Activated T-cell treated with anti-CD3 and anti-CD28 coated beads, Interleukin-2, amount 50 U/mL, for 4 hours (primary cell): ENCODE measurements at regions not wholly inside any gene's neighbourhood (a gene's known extent, or its start where the extent isn't known, plus 50 kb on each side); places are given as distances from the start of the nearest gene placed in this dataset.
A peak's percentile ranks its signal among the peaks of the same experiment; 100 is the strongest.

Experiments used
- ATAC-seq, 2 donors: fragments of 200-7000 bp; cut with Tn5 transposase; one replicate each; pipeline ENCODE4 v1.10.0; 2021
- DNase-seq: peaks from one replicate; pipeline ENCODE4 v3.0.0-alpha.2; 2020
- H3K27me3 Mint-ChIP-seq: one replicate; pipeline ENCODE4 v1.8.0; 2021; ENCODE audit warnings: low read depth, mixed read lengths
- H3K36me3 Mint-ChIP-seq: one replicate; pipeline ENCODE4 v1.8.0; 2022; ENCODE audit warnings: mixed read lengths; ENCODE audit not compliant: insufficient read depth
- H3K4me1 Mint-ChIP-seq: one replicate; pipeline ENCODE4 v1.8.0; 2021; ENCODE audit warnings: low read depth, mixed read lengths
- H3K4me3 Mint-ChIP-seq: one replicate; pipeline ENCODE4 v1.8.0; 2021; ENCODE audit warnings: mild to moderate bottlenecking, moderate library complexity, mixed read lengths
- H3K9me3 Mint-ChIP-seq: one replicate; pipeline ENCODE4 v1.8.0; 2021; ENCODE audit warnings: mixed read lengths

GRCh38 chr1:170252851-170253579 is 107.3 kb downstream of the NTMT2 start:
- Mint-ChIP-seq H3K4me3 (no peak overlapping the region), H3K9me3 (no peaks in the 10 kb centered on the region), H3K36me3 (no peaks in the 10 kb centered on the region), H3K27me3 (no peaks in the 10 kb centered on the region), H3K4me1 (no peaks in the 10 kb centered on the region)
- ATAC-seq = peak in 1 of 2 donors; percentile 23
- DNase-seq = no peak

- Mint-ChIP-seq H3K4me1 (no peaks in the 10 kb centered on the region), H3K36me3 (no peaks in the 10 kb centered on the region), H3K9me3 (no peaks in the 10 kb centered on the region), H3K27me3 (peaks cover 3% of the 10 kb centered on the region), H3K4me3 (no peak overlapping the region)
- no peak for ATAC-seq
- no peak for DNase-seq
Measured at GRCh38 chr1:170254371-170254770, 108.6 kb downstream of the NTMT2 start.

- Mint-ChIP-seq H3K4me1 (no peaks in the 10 kb centered on the region), H3K36me3 (no peaks in the 10 kb centered on the region), H3K9me3 (no peaks in the 10 kb centered on the region), H3K27me3 (peaks cover 11% of the 10 kb centered on the region), H3K4me3 (no peak overlapping the region)
- ATAC-seq (no peak), DNase-seq (no peak)
Measured at GRCh38 chr1:170261669-170262068, 115.9 kb downstream of the NTMT2 start.

GRCh38 chr1:170262276-170262939 is 116.6 kb downstream of the NTMT2 start:
- Mint-ChIP-seq H3K27me3 (peaks cover 11% of the 10 kb centered on the region), H3K4me1 (no peaks in the 10 kb centered on the region), H3K4me3 (no peak overlapping the region), H3K36me3 (no peaks in the 10 kb centered on the region), H3K9me3 (no peaks in the 10 kb centered on the region)
- DNase-seq = no peak
- no peak for ATAC-seq

- H3K4me3 Mint-ChIP-seq = no peak overlapping the region
- DNase-seq = no peak
- ATAC-seq = no peak
- H3K9me3 Mint-ChIP-seq = no peaks in the 10 kb centered on the region
- H3K4me1 Mint-ChIP-seq = no peaks in the 10 kb centered on the region
- peaks cover 6% of the 10 kb centered on the region for H3K27me3 Mint-ChIP-seq
- no peaks in the 10 kb centered on the region for H3K36me3 Mint-ChIP-seq
Measured at GRCh38 chr1:170265234-170265633, 119.5 kb downstream of the NTMT2 start.

GRCh38 chr1:170267317-170267716 is 121.6 kb downstream of the NTMT2 start:
- no peaks in the 10 kb centered on the region for H3K36me3 Mint-ChIP-seq
- no peaks in the 10 kb centered on the region for H3K4me1 Mint-ChIP-seq
- no peak overlapping the region for H3K4me3 Mint-ChIP-seq
- DNase-seq = no peak
- no peaks in the 10 kb centered on the region for H3K9me3 Mint-ChIP-seq
- peaks cover 9% of the 10 kb centered on the region for H3K27me3 Mint-ChIP-seq
- ATAC-seq = no peak

GRCh38 chr1:170271430-170272161 is 125.8 kb downstream of the NTMT2 start:
- ATAC-seq (no peak), DNase-seq (no peak)
- no peak overlapping the region for H3K4me3 Mint-ChIP-seq
- no peaks in the 10 kb centered on the region for H3K9me3 Mint-ChIP-seq
- H3K27me3 Mint-ChIP-seq = peaks cover 15% of the 10 kb centered on the region
- H3K36me3 Mint-ChIP-seq = no peaks in the 10 kb centered on the region
- no peaks in the 10 kb centered on the region for H3K4me1 Mint-ChIP-seq

- no peak for ATAC-seq
- Mint-ChIP-seq H3K4me3 (no peak overlapping the region), H3K4me1 (no peaks in the 10 kb centered on the region), H3K36me3 (no peaks in the 10 kb centered on the region), H3K9me3 (no peaks in the 10 kb centered on the region), H3K27me3 (peaks cover 23% of the 10 kb centered on the region)
- no peak for DNase-seq
Measured at GRCh38 chr1:170273291-170274130, 127.8 kb downstream of the NTMT2 start.

- Mint-ChIP-seq H3K4me1 (no peaks in the 10 kb centered on the region), H3K4me3 (no peak overlapping the region), H3K9me3 (peaks cover 3% of the 10 kb centered on the region), H3K27me3 (peaks cover 26% of the 10 kb centered on the region), H3K36me3 (no peaks in the 10 kb centered on the region)
- no peak for DNase-seq
- ATAC-seq = no peak
Measured at GRCh38 chr1:170274131-170274501, 128.4 kb downstream of the NTMT2 start.

GRCh38 chr1:170277985-170278384 is 132.2 kb downstream of the NTMT2 start:
- no peak for DNase-seq
- Mint-ChIP-seq H3K9me3 (peaks cover 3% of the 10 kb centered on the region), H3K4me3 (no peak overlapping the region), H3K36me3 (no peaks in the 10 kb centered on the region), H3K27me3 (peaks cover 24% of the 10 kb centered on the region), H3K4me1 (no peaks in the 10 kb centered on the region)
- no peak for ATAC-seq

- H3K27me3 Mint-ChIP-seq = peaks cover 2% of the 10 kb centered on the region
- no peaks in the 10 kb centered on the region for H3K36me3 Mint-ChIP-seq
- no peak for ATAC-seq
- DNase-seq = no peak
- peaks cover under 1% of the 10 kb centered on the region for H3K9me3 Mint-ChIP-seq
- H3K4me1 Mint-ChIP-seq = no peaks in the 10 kb centered on the region
- H3K4me3 Mint-ChIP-seq = no peak overlapping the region
Measured at GRCh38 chr1:170284016-170284415, 138.3 kb downstream of the NTMT2 start.

GRCh38 chr1:170284512-170284911 is 138.8 kb downstream of the NTMT2 start:
- Mint-ChIP-seq H3K27me3 (no peaks in the 10 kb centered on the region), H3K4me3 (no peak overlapping the region), H3K9me3 (no peaks in the 10 kb centered on the region), H3K4me1 (no peaks in the 10 kb centered on the region), H3K36me3 (no peaks in the 10 kb centered on the region)
- DNase-seq (no peak), ATAC-seq (no peak)

- DNase-seq = no peak
- Mint-ChIP-seq H3K4me3 (no peak overlapping the region), H3K4me1 (no peaks in the 10 kb centered on the region), H3K9me3 (no peaks in the 10 kb centered on the region), H3K36me3 (no peaks in the 10 kb centered on the region), H3K27me3 (no peaks in the 10 kb centered on the region)
- ATAC-seq = no peak
Measured at GRCh38 chr1:170284951-170285350, 139.2 kb downstream of the NTMT2 start.

- no peaks in the 10 kb centered on the region for H3K36me3 Mint-ChIP-seq
- H3K4me1 Mint-ChIP-seq = no peaks in the 10 kb centered on the region
- peaks cover 3% of the 10 kb centered on the region for H3K27me3 Mint-ChIP-seq
- DNase-seq (no peak), ATAC-seq (no peak)
- no peaks in the 10 kb centered on the region for H3K9me3 Mint-ChIP-seq
- no peak overlapping the region for H3K4me3 Mint-ChIP-seq
Measured at GRCh38 chr1:170288155-170288554, 142.4 kb downstream of the NTMT2 start.
